ENCODE measurements at regions not wholly inside any gene's neighbourhood (a gene's known extent, or its start where the extent isn't known, plus 50 kb on each side); places are given as distances from the start of the nearest gene placed in this dataset.

DNA sequence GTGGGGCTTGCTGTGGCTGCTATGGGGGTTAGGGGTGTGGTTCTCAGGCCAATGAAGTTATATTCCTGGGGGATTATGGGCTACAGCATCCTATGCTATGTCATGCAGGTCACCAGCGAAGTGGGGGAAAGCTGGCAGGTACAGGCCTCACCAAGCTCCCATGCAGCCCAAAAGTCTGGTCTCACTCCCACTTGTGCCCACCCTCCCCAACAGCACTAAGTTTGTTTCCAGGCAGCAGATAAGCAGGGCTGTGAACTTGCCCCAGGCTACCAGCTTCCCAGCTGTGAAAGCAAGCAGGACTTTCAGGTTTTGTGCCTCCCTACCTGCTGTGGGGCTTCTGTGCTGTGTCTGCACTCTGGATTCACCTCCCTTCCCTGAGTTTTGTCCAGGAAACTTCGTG lies 469.7 kb downstream of the CPS1 start:
- Histone ChIP-seq H3K27ac (ENCODE audit: control insufficient read depth, insufficient read depth, low read length) (no peak overlapping the region), H3K4me3 (ENCODE audit: control insufficient read depth in 2 of 3, extremely low read depth in 1 of 3, insufficient read depth in 2 of 3, low read depth in 1 of 3, low read length in 3 of 3) (no peak overlapping the region), H3K9me3 (ENCODE audit: control insufficient read depth, low read depth, low read length) (no peaks in the 10 kb centered on the region), H3K4me2 (ENCODE audit: control insufficient read depth, extremely low read depth, insufficient read depth, low read depth, low read length) (no peak overlapping the region), H3K36me3 (ENCODE audit: control insufficient read depth in 2 of 2, extremely low read depth in 1 of 2, insufficient read depth in 2 of 2, low read length in 2 of 2) (no peaks in the 10 kb centered on the region), H2AFZ (ENCODE audit: control insufficient read depth, low read length) (no peak overlapping the region), H3K4me1 (ENCODE audit: control insufficient read depth, extremely low read depth, insufficient read depth, low read length) (no peaks in the 10 kb centered on the region), H4K20me1 (ENCODE audit: control insufficient read depth, extremely low read depth, insufficient read depth, low read length) (no peaks in the 10 kb centered on the region), H3K9me1 (ENCODE audit: control insufficient read depth, extremely low read depth, insufficient read depth, low read length) (no peaks in the 10 kb centered on the region), H3K27me3 (ENCODE audit: control insufficient read depth, extremely low read depth, insufficient read depth, low read length) (no peaks in the 10 kb centered on the region), H3K9ac (ENCODE audit: control insufficient read depth, extremely low read depth, insufficient read depth, low read length) (no peak overlapping the region), H3K79me2 (ENCODE audit: control insufficient read depth, insufficient read depth, low read length) (no peaks in the 10 kb centered on the region)
- dilution Hi-C loops (cut with MboI; ENCODE audit: extremely low pct_ligation_motif_present, low sequenced_read_pairs) = no loop called here
- DNase-seq (ENCODE audit: low read depth, low spot score) (no peak), FAIRE-seq (no peak)
- TF ChIP-seq EZH2 (IDR thresholded peaks at IDR 0.05; ENCODE audit: low read length) = no peak
- TF ChIP-seq, protein P1, sequence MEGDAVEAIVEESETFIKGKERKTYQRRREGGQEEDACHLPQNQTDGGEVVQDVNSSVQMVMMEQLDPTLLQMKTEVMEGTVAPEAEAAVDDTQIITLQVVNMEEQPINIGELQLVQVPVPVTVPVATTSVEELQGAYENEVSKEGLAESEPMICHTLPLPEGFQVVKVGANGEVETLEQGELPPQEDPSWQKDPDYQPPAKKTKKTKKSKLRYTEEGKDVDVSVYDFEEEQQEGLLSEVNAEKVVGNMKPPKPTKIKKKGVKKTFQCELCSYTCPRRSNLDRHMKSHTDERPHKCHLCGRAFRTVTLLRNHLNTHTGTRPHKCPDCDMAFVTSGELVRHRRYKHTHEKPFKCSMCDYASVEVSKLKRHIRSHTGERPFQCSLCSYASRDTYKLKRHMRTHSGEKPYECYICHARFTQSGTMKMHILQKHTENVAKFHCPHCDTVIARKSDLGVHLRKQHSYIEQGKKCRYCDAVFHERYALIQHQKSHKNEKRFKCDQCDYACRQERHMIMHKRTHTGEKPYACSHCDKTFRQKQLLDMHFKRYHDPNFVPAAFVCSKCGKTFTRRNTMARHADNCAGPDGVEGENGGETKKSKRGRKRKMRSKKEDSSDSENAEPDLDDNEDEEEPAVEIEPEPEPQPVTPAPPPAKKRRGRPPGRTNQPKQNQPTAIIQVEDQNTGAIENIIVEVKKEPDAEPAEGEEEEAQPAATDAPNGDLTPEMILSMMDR (optimal IDR thresholded peaks at IDR 0.05 in 1 of 3, IDR thresholded peaks at IDR 0.05 in 1 of 3, conservative IDR thresholded peaks at IDR 0.05 in 1 of 3; ENCODE audit: extremely low read depth in 1 of 3, insufficient read depth in 2 of 3, low read length in 3 of 3) = no peak

- no peak for FAIRE-seq
- Histone ChIP-seq H3K9me1 (ENCODE audit: control insufficient read depth, extremely low read depth, insufficient read depth, low read length) (no peaks in the 10 kb centered on the region), H3K9me3 (ENCODE audit: control insufficient read depth, low read depth, low read length) (no peaks in the 10 kb centered on the region), H3K9ac (ENCODE audit: control insufficient read depth, extremely low read depth, insufficient read depth, low read length) (no peak overlapping the region), H3K79me2 (ENCODE audit: control insufficient read depth, insufficient read depth, low read length) (no peaks in the 10 kb centered on the region), H3K27me3 (ENCODE audit: control insufficient read depth, extremely low read depth, insufficient read depth, low read length) (no peaks in the 10 kb centered on the region), H2AFZ (ENCODE audit: control insufficient read depth, low read length) (no peak overlapping the region), H4K20me1 (ENCODE audit: control insufficient read depth, extremely low read depth, insufficient read depth, low read length) (no peaks in the 10 kb centered on the region), H3K27ac (ENCODE audit: control insufficient read depth, insufficient read depth, low read length) (no peak overlapping the region), H3K4me3 (ENCODE audit: control insufficient read depth in 2 of 3, extremely low read depth in 1 of 3, insufficient read depth in 2 of 3, low read depth in 1 of 3, low read length in 3 of 3) (no peak overlapping the region), H3K4me1 (ENCODE audit: control insufficient read depth, extremely low read depth, insufficient read depth, low read length) (no peaks in the 10 kb centered on the region), H3K36me3 (ENCODE audit: control insufficient read depth in 2 of 2, extremely low read depth in 1 of 2, insufficient read depth in 2 of 2, low read length in 2 of 2) (no peaks in the 10 kb centered on the region), H3K4me2 (ENCODE audit: control insufficient read depth, extremely low read depth, insufficient read depth, low read depth, low read length) (no peak overlapping the region)
- DNase-seq (ENCODE audit: low read depth, low spot score) = no peak
- dilution Hi-C loops (cut with MboI; ENCODE audit: extremely low pct_ligation_motif_present, low sequenced_read_pairs) = no loop called here
- TF ChIP-seq, protein P1 (optimal IDR thresholded peaks at IDR 0.05 in 1 of 3, IDR thresholded peaks at IDR 0.05 in 1 of 3, conservative IDR thresholded peaks at IDR 0.05 in 1 of 3; ENCODE audit: extremely low read depth in 1 of 3, insufficient read depth in 2 of 3, low read length in 3 of 3) = no peak
- no peak for TF ChIP-seq EZH2 (IDR thresholded peaks at IDR 0.05; ENCODE audit: low read length)
Observed at GRCh38 chr2:211027976-211028375, 471.6 kb downstream of the CPS1 start.

Data from keratinocyte (primary cell).